ENCODE measurements at regions not wholly inside any gene's neighbourhood (a gene's known extent, or its start where the extent isn't known, plus 50 kb on each side); places are given as distances from the start of the nearest gene placed in this dataset.

DNA sequence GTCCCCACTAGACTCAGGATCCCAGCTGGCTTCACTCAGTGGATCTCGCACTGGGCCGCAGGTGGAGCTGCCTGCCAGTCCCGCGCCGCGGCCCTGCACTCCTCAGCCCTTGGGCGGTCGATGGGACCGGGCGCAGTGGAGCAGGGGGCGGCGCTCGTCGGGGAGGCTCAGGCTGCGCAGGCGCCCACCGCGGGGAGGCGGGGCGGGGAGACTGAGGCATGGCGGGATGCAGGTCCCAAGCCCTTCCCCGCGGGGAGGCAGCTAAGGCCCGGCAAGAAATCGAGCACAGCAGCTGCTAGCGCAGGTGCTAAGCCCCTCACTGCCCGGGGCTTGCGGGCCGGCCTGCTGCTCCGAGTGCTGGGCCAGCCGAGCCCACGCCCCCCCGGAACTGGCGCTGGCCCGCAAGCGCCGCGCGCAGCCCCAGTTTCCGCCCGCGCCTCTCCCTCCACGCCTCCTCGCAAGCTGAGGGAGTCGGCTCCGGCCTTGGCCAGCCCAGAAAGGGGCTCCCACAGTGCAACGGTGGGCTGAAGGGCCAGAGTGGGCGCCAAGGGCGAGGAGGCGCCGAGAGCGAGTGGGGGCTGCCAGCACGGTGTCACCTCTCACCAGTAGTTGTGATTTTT lies 1038.0 kb downstream of the PCDH19 start:
- no peak for DNase-seq
- no peaks in the 10 kb centered on the region for H3K9me3 ChIP-seq (ENCODE audit: low read depth)
- TF ChIP-seq EZH2phosphoT487 (IDR thresholded peaks at IDR 0.05; ENCODE audit: insufficient read depth, low read depth) (no peak), EZH2 (IDR thresholded peaks at IDR 0.05; ENCODE audit: insufficient read depth, poor library complexity, severe bottlenecking) (no peak)
- H3K9ac ChIP-seq = no peak overlapping the region
- H4K20me1 ChIP-seq (ENCODE audit: insufficient read depth) = no peaks in the 10 kb centered on the region
- H3K27me3 ChIP-seq (replicated peaks; ENCODE audit: insufficient read depth) = no peaks in the 10 kb centered on the region
- H3K79me2 ChIP-seq (ENCODE audit: insufficient read depth) = no peaks in the 10 kb centered on the region
- H3K4me3 ChIP-seq = no peak overlapping the region
- H3K9me2 ChIP-seq (ENCODE audit: insufficient read depth) = no peaks in the 10 kb centered on the region
- in situ Hi-C loops (cut with MboI) = no loop called here
- H3F3A ChIP-seq (ENCODE audit: insufficient read depth) = no peaks in the 10 kb centered on the region
- no peak overlapping the region for H3K27ac ChIP-seq
- no peaks in the 10 kb centered on the region for H3K4me1 ChIP-seq (ENCODE audit: insufficient read depth)
- no peaks in the 10 kb centered on the region for H3K36me3 ChIP-seq (ENCODE audit: low read depth)
- H2AFZ ChIP-seq = no peak overlapping the region
- H3K4me2 ChIP-seq (ENCODE audit: unreplicated experiment) = no peak overlapping the region
- WGBS, 2 experiments (ENCODE audit: low coverage in 1 of 2, low lambda C conversion rate in 2 of 2, missing lambda C conversion rate in 2 of 2) = 55 to 57% methylated on average over 11 to 22 of the region's 53 CpGs

- Histone ChIP-seq H3F3A (ENCODE audit: insufficient read depth) (no peaks in the 10 kb centered on the region), H3K4me1 (ENCODE audit: insufficient read depth) (no peaks in the 10 kb centered on the region), H4K20me1 (ENCODE audit: insufficient read depth) (no peaks in the 10 kb centered on the region), H2AFZ (no peak overlapping the region), H3K4me3 (no peak overlapping the region), H3K36me3 (ENCODE audit: low read depth) (no peaks in the 10 kb centered on the region), H3K27ac (no peak overlapping the region), H3K9me3 (ENCODE audit: low read depth) (no peaks in the 10 kb centered on the region), H3K4me2 (ENCODE audit: unreplicated experiment) (no peak overlapping the region), H3K27me3 (replicated peaks; ENCODE audit: insufficient read depth) (no peaks in the 10 kb centered on the region), H3K79me2 (ENCODE audit: insufficient read depth) (no peaks in the 10 kb centered on the region), H3K9ac (no peak overlapping the region), H3K9me2 (ENCODE audit: insufficient read depth) (no peaks in the 10 kb centered on the region)
- TF ChIP-seq EZH2 (IDR thresholded peaks at IDR 0.05; ENCODE audit: insufficient read depth, poor library complexity, severe bottlenecking) (no peak), EZH2phosphoT487 (IDR thresholded peaks at IDR 0.05; ENCODE audit: insufficient read depth, low read depth) (no peak)
- DNase-seq = no peak
- WGBS, 2 experiments (ENCODE audit: low coverage in 1 of 2, low lambda C conversion rate in 2 of 2, missing lambda C conversion rate in 2 of 2) = 0% methylated on average over 1 of the region's 1 CpG
- in situ Hi-C loops (cut with MboI) = no loop called here
These were observed 1056.7 kb downstream of the PCDH19 start for GRCh38 chrX:99353412-99353811.

DNA sequence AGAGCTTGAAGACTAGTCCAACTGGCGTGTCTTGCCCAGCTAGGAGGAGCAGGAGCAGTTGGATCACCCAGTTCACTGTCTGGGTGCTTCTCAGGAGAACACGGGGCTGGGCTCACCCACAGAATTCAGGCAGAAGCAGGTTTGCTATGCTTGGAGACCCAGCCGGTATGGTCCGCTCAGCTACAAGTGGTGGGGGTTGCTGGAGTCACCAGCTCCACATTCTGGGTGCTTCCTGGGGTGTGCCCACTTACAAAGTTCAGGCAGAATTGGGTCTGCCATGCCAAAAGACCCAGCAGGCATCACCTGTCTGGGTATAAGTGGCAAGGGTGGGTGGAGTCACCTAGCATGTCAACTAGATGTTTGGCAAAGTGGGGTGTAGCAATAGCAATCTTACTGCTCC lies 1061.8 kb downstream of the PCDH19 start:
- DNase-seq = no peak
- Histone ChIP-seq H3K36me3 (ENCODE audit: low read depth) (no peaks in the 10 kb centered on the region), H3K9ac (no peak overlapping the region), H3K9me2 (ENCODE audit: insufficient read depth) (no peaks in the 10 kb centered on the region), H3K27ac (no peak overlapping the region), H4K20me1 (ENCODE audit: insufficient read depth) (no peaks in the 10 kb centered on the region), H3K4me1 (ENCODE audit: insufficient read depth) (no peaks in the 10 kb centered on the region), H3K9me3 (ENCODE audit: low read depth) (no peaks in the 10 kb centered on the region), H3K27me3 (replicated peaks; ENCODE audit: insufficient read depth) (no peaks in the 10 kb centered on the region), H3F3A (ENCODE audit: insufficient read depth) (no peaks in the 10 kb centered on the region), H3K4me2 (ENCODE audit: unreplicated experiment) (no peak overlapping the region), H3K4me3 (no peak overlapping the region), H3K79me2 (ENCODE audit: insufficient read depth) (no peaks in the 10 kb centered on the region), H2AFZ (no peak overlapping the region)
- no peak for TF ChIP-seq EZH2 (IDR thresholded peaks at IDR 0.05; ENCODE audit: insufficient read depth, poor library complexity, severe bottlenecking)
- TF ChIP-seq EZH2phosphoT487 (IDR thresholded peaks at IDR 0.05; ENCODE audit: insufficient read depth, low read depth) = no peak
- in situ Hi-C loops (cut with MboI) = no loop called here
- 56 to 60% methylated on average over 3 of the region's 4 CpGs for WGBS, 2 experiments (ENCODE audit: low coverage in 1 of 2, low lambda C conversion rate in 2 of 2, missing lambda C conversion rate in 2 of 2)

DNA sequence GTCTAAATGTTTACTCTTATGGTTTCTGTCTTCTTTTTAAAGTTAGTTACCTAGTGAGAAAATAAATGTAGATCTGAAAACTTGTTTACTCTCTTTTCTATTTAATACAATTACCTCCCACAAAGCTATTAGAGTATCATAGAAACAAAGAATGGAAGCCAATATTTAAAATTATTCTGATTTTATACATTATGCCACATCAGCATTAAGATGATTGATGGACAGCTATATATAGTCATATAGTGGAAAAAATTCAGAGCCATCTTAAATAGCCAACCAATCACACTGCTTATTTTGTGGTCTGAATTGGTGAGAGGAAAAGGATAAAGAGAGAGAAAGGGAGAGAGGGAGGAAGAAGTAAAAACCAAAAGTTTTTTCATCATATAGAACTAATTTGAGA lies 1101.8 kb downstream of the PCDH19 start:
- Histone ChIP-seq H2AFZ (no peak overlapping the region), H3K4me3 (no peak overlapping the region), H3K36me3 (ENCODE audit: low read depth) (no peaks in the 10 kb centered on the region), H3K9me3 (ENCODE audit: low read depth) (no peaks in the 10 kb centered on the region), H3K79me2 (ENCODE audit: insufficient read depth) (no peaks in the 10 kb centered on the region), H3K9ac (no peak overlapping the region), H3K27me3 (replicated peaks; ENCODE audit: insufficient read depth) (no peaks in the 10 kb centered on the region), H3F3A (ENCODE audit: insufficient read depth) (no peaks in the 10 kb centered on the region), H3K4me1 (ENCODE audit: insufficient read depth) (no peaks in the 10 kb centered on the region), H3K9me2 (ENCODE audit: insufficient read depth) (no peaks in the 10 kb centered on the region), H4K20me1 (ENCODE audit: insufficient read depth) (no peaks in the 10 kb centered on the region), H3K4me2 (ENCODE audit: unreplicated experiment) (no peak overlapping the region), H3K27ac (no peak overlapping the region)
- no peak for DNase-seq
- in situ Hi-C loops (cut with MboI) = no loop called here
- TF ChIP-seq EZH2 (IDR thresholded peaks at IDR 0.05; ENCODE audit: insufficient read depth, poor library complexity, severe bottlenecking) = no peak
- no peak for TF ChIP-seq EZH2phosphoT487 (IDR thresholded peaks at IDR 0.05; ENCODE audit: insufficient read depth, low read depth)

GRCh38 chrX:99305573-99305972 lies 1104.5 kb downstream of the PCDH19 start:
- Histone ChIP-seq H3K79me2 (ENCODE audit: insufficient read depth) (no peaks in the 10 kb centered on the region), H3K9me3 (ENCODE audit: low read depth) (no peaks in the 10 kb centered on the region), H3K9me2 (ENCODE audit: insufficient read depth) (no peaks in the 10 kb centered on the region), H3K36me3 (ENCODE audit: low read depth) (no peaks in the 10 kb centered on the region), H3K9ac (no peak overlapping the region), H2AFZ (no peak overlapping the region), H3K4me3 (no peak overlapping the region), H3K4me1 (ENCODE audit: insufficient read depth) (no peaks in the 10 kb centered on the region), H3F3A (ENCODE audit: insufficient read depth) (no peaks in the 10 kb centered on the region), H3K27ac (no peak overlapping the region), H4K20me1 (ENCODE audit: insufficient read depth) (no peaks in the 10 kb centered on the region), H3K4me2 (ENCODE audit: unreplicated experiment) (no peak overlapping the region), H3K27me3 (replicated peaks; ENCODE audit: insufficient read depth) (no peaks in the 10 kb centered on the region)
- WGBS, 2 experiments (ENCODE audit: low coverage in 1 of 2, low lambda C conversion rate in 2 of 2, missing lambda C conversion rate in 2 of 2) = 14 to 23% methylated on average over 3 of the region's 3 CpGs
- TF ChIP-seq EZH2phosphoT487 (IDR thresholded peaks at IDR 0.05; ENCODE audit: insufficient read depth, low read depth) = no peak
- in situ Hi-C loops (cut with MboI) = no loop called here
- DNase-seq = no peak
